Sigmoid colon (tissue), 4 donors: ENCODE measurements at regions not wholly inside any gene's neighbourhood (a gene's known extent, or its start where the extent isn't known, plus 50 kb on each side); places are given as distances from the start of the nearest gene placed in this dataset.

Experiments
- CTCF ChIP-seq, 4 experiments: fragments of 450-650 bp in 3 of 4; fragments of 200-600 bp in 1 of 4; IDR thresholded peaks; one replicate each; pipeline ENCODE4 v1.5.1; 2016 to 2019; ENCODE audit warnings: antibody characterized with exemption in 4 of 4, mild to moderate bottlenecking in 3 of 4, moderate library complexity in 2 of 4
- POLR2A ChIP-seq, 2 donors: fragments of 450-650 bp; IDR thresholded peaks; one replicate each; pipeline ENCODE4 v1.6.1; 2016; ENCODE audit warnings: antibody characterized with exemption in 2 of 2, mild to moderate bottlenecking in 2 of 2, moderate library complexity in 2 of 2
- POLR2AphosphoS5 ChIP-seq, 4 donors: sonication (generic); formaldehyde crosslinking; IDR thresholded peaks; one replicate each; pipeline ENCODE4 v1.6.1; 2017; ENCODE audit warnings: antibody characterized with exemption in 4 of 4

DNA sequence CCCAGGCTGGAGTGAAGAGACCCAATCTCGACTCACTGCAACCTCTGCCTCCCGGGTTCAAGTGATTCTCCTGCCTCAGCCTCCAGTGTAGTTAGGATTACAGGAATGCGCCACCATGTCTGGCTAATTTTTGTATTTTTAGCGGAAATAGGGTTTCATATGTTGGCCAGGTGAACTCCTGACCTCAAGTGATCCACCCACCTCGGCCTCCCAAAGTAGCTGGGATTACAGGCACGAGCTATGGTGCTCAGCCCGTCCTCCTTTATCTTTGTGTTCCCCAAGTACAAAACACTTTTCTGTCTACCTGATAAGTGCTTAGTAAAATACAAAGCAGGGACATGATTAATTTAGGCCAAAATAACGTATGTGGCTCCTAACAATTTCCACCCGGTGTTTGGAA lies 91.2 kb upstream of the STK17B start:
- TF ChIP-seq CTCF (IDR thresholded peaks at IDR 0.05) = no peak
- no peak for TF ChIP-seq POLR2A (IDR thresholded peaks at IDR 0.05)
- no peak for TF ChIP-seq POLR2AphosphoS5 (IDR thresholded peaks at IDR 0.05)
